Ecto neural progenitor cell (in vitro differentiated cells): ENCODE measurements at regions not wholly inside any gene's neighbourhood (a gene's known extent, or its start where the extent isn't known, plus 50 kb on each side); places are given as distances from the start of the nearest gene placed in this dataset.
"Not testable (repeated sequence)": the region's sequence is repeated elsewhere in the genome, so short reads cannot be mapped to it uniquely, and the experiment has no call there.

Source experiments
- DNase-seq: peaks from one replicate; pipeline ENCODE4 v3.0.0-alpha.2; 2018; ENCODE audit warnings: low spot score

- no peak for DNase-seq
Observed at GRCh38 chr6:137933696-137934095, 66.6 kb downstream of the TNFAIP3 start.

DNA sequence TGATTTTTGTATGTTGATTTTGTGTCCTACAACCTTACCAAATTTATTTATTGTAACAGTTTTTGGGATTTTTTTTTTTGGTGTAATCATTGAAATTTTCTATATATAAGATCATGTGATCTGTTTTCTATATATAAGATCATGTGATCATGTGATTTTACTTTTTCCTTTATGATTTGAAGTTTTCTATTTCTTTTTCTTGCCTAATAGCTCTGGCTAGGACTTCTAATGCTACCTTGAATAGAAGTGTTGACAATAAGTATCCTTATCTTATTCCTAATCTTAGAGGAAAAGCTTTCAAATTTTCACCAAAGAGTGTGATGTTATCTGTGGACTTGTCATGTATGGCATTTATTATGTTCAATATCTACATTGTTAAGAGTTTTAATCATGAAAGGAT lies 69.7 kb downstream of the TNFAIP3 start:
- DNase-seq: no peak

- no peak for DNase-seq
Observed at GRCh38 chr6:137937834-137938233, 70.8 kb downstream of the TNFAIP3 start.

DNA sequence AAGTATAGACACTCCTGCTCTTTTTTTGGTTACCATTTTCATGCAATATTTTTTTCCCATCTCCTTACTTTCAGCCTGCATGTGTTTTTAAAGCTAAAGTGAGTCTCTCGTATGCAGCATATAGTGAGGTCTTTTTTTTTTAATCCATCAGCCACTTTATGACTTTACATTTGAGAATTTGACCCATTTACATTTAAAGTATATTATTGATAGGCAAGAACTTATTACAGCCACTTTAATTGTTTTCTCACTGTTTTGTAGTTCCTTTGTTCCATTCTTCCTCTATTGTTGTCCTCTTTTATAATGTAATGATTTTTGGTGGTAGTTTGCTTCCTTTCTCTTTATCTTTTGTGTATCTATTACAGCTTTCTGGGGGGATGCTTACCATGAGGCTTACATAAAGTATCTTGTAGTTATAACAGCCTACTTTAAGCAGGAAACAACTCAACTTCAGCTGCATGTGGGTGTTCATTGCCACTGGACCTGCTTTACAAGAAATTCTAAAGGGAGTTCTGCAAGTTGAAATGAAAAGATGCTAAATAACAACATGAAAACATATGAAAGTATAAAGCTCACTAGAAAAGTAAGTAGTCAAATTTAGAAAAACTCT lies 71.8 kb downstream of the TNFAIP3 start:
- DNase-seq: no peak

DNA sequence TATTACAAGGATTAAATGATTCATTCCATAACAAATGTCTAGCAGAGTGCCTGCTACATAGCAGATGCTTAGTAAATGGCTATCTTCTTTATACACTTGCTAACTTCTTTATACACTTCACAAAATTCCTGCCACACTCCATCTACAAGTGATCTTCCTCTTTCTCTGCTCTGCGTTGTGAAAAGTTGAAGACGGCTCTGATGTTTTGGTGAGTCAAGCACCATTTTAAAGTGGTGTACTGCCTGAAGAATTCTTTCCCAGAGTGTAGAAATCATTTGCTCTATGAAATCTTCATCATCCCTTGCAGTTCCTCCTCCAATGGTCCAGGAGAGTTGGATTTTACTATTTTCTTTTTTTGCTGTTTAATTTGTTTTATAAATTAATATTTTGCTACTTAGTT lies 74.9 kb downstream of the TNFAIP3 start:
- no peak for DNase-seq

GRCh38 chr6:137942736-137943135 lies 75.7 kb downstream of the TNFAIP3 start:
- DNase-seq: no peak

- DNase-seq: not testable (repeated sequence)
Observed at GRCh38 chr6:137944381-137944780, 77.3 kb downstream of the TNFAIP3 start.

DNA sequence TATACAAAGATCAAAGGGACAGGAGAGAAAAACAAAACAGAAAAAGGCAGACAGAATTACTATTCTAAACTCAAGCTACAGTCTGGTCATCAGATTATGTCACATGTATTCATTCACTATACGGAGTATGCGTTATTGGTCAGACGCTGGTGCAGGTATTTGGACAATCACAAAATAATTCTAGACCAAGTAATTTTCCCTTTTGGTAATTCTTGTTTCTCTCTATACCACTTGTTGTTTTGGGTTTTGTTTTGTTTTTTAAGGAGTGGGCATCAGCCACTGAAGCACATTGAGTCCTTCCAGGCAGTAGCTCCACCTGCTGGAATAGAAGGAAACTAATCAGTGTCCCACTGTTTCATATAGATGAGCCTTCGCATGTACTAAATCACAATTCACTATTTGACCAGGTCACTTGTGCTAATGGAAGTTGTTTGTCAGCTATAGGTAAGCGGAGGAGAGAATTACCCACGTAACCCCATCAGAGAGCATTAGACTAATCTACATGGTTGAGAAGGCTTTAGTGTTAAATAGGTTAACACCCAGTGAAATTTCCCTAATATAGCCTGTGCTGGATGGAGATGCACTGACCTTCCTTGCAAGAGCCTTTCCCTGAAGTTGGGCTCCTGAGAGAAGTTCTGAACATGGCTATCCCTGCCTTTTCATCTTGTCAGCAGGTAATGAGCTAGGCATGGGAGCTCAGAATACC lies 77.9 kb downstream of the TNFAIP3 start:
- no peak for DNase-seq

DNA sequence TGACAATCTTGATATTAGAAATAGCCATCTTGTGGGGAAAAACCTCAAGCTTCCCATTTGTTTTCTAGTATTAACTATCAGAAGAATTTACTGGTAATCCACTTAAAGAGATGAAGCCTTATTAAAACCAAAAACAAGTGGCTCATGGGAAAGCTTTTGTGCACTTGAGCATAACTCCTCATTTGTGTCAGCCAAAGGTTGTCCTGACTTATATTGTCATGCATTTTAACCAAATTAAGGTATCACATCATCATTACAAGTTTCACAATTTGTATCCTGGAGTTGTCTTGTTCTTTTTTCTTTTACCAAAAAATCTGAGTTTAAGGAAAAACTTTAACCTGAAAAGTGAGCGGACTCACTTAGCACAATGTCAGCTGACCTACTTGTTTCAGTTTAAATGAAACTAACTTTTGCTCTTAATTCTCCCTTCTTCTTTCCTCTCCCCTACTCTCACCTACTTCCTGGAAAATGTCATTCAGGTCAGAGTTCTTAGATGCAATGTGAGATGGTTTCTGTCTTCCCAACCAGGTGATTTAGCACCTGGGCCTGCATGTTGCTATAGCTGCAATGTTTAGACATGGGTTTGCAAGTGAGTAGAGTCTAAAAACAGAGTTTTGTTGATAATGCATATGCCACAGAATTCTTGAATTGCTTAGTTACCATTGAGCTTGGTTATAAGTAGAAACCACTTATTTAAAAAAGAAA lies 82.8 kb downstream of the TNFAIP3 start:
- DNase-seq: no peak

- DNase-seq: no peak
Observed at GRCh38 chr6:137950581-137950980, 83.5 kb downstream of the TNFAIP3 start.

- no peak for DNase-seq
Observed at GRCh38 chr6:137951064-137951597, 84.1 kb downstream of the TNFAIP3 start.

GRCh38 chr6:137952247-137952646 lies 85.2 kb downstream of the TNFAIP3 start:
- no peak for DNase-seq

GRCh38 chr6:137953761-137954160 lies 86.7 kb downstream of the TNFAIP3 start:
- DNase-seq: no peak

- no peak for DNase-seq
Observed at GRCh38 chr6:137954253-137954652, 87.2 kb downstream of the TNFAIP3 start.

DNA sequence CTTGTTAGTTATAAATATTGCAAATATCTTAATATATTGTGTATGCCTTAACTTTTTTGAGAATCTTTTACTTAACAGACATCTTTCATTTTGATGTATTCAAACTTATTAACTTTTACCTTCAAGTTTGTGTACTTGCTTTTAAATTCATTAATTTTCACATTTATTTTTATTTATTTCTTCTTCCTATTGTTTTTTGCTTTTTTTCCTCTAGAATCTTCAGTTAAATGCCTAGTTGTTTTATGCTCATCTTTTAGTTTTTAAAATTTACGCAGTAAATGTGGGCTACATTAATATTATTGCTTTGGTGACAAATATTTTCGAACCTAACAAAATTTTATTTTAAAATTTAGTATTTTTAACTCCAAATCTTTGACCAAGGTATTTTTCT lies 89.0 kb downstream of the TNFAIP3 start:
- DNase-seq: no peak

GRCh38 chr6:137957471-137957870 lies 90.4 kb downstream of the TNFAIP3 start:
- DNase-seq: no peak

- no peak for DNase-seq
Observed at GRCh38 chr6:137958811-137959565, 91.9 kb downstream of the TNFAIP3 start.

- DNase-seq: no peak
Observed at GRCh38 chr6:137962725-137963124, 95.7 kb downstream of the TNFAIP3 start.

- no peak for DNase-seq
Observed at GRCh38 chr6:137964876-137965275, 97.8 kb downstream of the TNFAIP3 start.

DNA sequence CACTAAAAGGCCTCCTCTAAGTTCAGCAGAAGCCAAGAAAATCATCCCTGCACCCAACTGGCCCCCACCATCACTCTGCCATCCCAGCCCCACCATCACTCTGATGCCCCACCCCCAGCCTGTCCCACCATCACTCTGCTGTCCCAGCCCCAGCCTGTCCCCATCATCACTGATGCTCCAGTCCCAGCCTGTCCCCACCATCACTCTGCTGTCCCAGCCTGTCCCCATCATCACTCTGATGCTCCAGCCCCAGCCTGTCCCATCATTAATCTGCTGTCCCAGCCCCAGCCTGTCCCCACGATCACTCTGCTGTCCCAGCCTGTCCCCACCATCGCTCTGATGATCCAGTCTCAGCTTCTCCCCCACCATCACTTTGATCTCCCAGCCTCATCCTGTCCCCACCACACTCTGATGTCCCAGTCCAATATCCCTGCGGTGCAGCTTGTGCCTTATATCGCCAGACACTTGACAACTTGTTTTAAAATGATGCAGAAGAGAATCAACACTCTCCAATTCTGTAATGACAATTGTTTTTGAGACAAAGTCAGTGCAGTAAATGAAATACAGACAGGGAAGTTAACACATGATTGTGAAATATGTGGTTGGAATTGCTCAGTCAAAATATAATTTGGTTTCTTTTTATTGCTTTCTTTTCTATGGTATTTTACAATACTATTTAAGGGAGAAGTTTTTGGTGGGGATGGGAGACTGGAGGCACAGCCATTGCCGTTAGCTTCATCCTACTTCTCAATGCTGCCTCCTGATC lies 100.8 kb downstream of the TNFAIP3 start:
- no peak for DNase-seq

GRCh38 chr6:137968455-137968804 lies 101.4 kb downstream of the TNFAIP3 start:
- no peak for DNase-seq

DNA sequence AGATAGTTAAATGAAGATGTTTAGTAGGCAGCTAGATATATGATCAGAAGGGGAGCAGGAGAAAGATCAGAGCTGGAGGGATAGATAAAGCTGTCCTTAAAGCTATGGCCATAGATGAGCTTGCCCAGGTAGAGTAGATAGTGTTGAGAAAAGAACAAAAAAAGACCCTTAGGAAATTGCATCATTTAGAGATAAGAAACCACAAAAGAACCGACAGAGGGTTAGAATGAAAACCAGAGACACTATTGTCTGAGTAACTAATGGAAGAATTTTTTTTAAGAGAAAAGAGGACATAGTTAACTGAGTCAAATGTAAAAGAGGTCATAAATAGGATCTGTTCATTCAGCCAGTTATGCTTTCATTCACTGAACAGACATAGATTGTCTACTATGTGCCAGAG lies 101.8 kb downstream of the TNFAIP3 start:
- no peak for DNase-seq
